ENCODE measurements at regions not wholly inside any gene's neighbourhood (a gene's known extent, or its start where the extent isn't known, plus 50 kb on each side); places are given as distances from the start of the nearest gene placed in this dataset.

- no TSS peak for BruUV-seq (replicated peaks)
- Mint-ChIP-seq H3K4me3 (ENCODE audit: unreplicated experiment) (no peak overlapping the region), H3K36me3 (ENCODE audit: insufficient read depth, unreplicated experiment) (no peaks in the 10 kb centered on the region), H3K9me3 (ENCODE audit: unreplicated experiment) (peaks cover 13% of the 10 kb centered on the region), H3K27ac (ENCODE audit: low read depth, unreplicated experiment) (no peak overlapping the region), H3K27me3 (ENCODE audit: insufficient read depth, unreplicated experiment) (no peaks in the 10 kb centered on the region), H3K4me1 (ENCODE audit: insufficient read depth, unreplicated experiment) (no peaks in the 10 kb centered on the region)
- no peak for DNase-seq (ENCODE audit: unreplicated experiment)
- TF ChIP-seq CTCF (IDR thresholded peaks at IDR 0.05; ENCODE audit: unreplicated experiment), result no peak
- intact Hi-C loops (cut with micrococcal nuclease), result no loop called here
- ChIA-PET CTCF (no interaction called here), POLR2A (no interaction called here)
Measured at GRCh38 chr14:44712024-44712815, 205.1 kb upstream of the FSCB start.

GRCh38 chr14:44701563-44702263 lies 194.6 kb upstream of the FSCB start:
- Mint-ChIP-seq H3K27ac (ENCODE audit: low read depth, unreplicated experiment) (no peak overlapping the region), H3K4me3 (ENCODE audit: unreplicated experiment) (no peak overlapping the region), H3K4me1 (ENCODE audit: insufficient read depth, unreplicated experiment) (peaks cover 6% of the 10 kb centered on the region), H3K27me3 (ENCODE audit: insufficient read depth, unreplicated experiment) (no peaks in the 10 kb centered on the region), H3K36me3 (ENCODE audit: insufficient read depth, unreplicated experiment) (no peaks in the 10 kb centered on the region), H3K9me3 (ENCODE audit: unreplicated experiment) (no peaks in the 10 kb centered on the region)
- BruUV-seq (replicated peaks), result no TSS peak
- intact Hi-C loops (cut with micrococcal nuclease), result no loop called here
- POLR2A ChIA-PET, result no interaction called here
- CTCF ChIA-PET, result interaction anchor here (0.7 kb wide), 1 partner anchor 83 kb away, joined by 3 read pairs; no protein-coding TSS in a partner anchor
- TF ChIP-seq CTCF (IDR thresholded peaks at IDR 0.05; ENCODE audit: unreplicated experiment), result no peak
- no peak for DNase-seq (ENCODE audit: unreplicated experiment)

- H3K4me1 Mint-ChIP-seq (ENCODE audit: insufficient read depth, unreplicated experiment), result peaks cover 6% of the 10 kb centered on the region
- no peak overlapping the region for H3K27ac Mint-ChIP-seq (ENCODE audit: low read depth, unreplicated experiment)
- no TSS peak for BruUV-seq (replicated peaks)
- no peaks in the 10 kb centered on the region for H3K9me3 Mint-ChIP-seq (ENCODE audit: unreplicated experiment)
- H3K4me3 Mint-ChIP-seq (ENCODE audit: unreplicated experiment), result no peak overlapping the region
- TF ChIP-seq CTCF (IDR thresholded peaks at IDR 0.05; ENCODE audit: unreplicated experiment), result no peak
- no peaks in the 10 kb centered on the region for H3K36me3 Mint-ChIP-seq (ENCODE audit: insufficient read depth, unreplicated experiment)
- ChIA-PET CTCF (no interaction called here), POLR2A (no interaction called here)
- H3K27me3 Mint-ChIP-seq (ENCODE audit: insufficient read depth, unreplicated experiment), result no peaks in the 10 kb centered on the region
- DNase-seq (ENCODE audit: unreplicated experiment), result no peak
- intact Hi-C loops (cut with micrococcal nuclease), result no loop called here
Measured at GRCh38 chr14:44700694-44701093, 193.6 kb upstream of the FSCB start.

- no peak for DNase-seq (ENCODE audit: unreplicated experiment)
- Mint-ChIP-seq H3K27me3 (ENCODE audit: insufficient read depth, unreplicated experiment) (no peaks in the 10 kb centered on the region), H3K4me3 (ENCODE audit: unreplicated experiment) (no peak overlapping the region), H3K27ac (ENCODE audit: low read depth, unreplicated experiment) (no peak overlapping the region), H3K9me3 (ENCODE audit: unreplicated experiment) (no peaks in the 10 kb centered on the region), H3K4me1 (ENCODE audit: insufficient read depth, unreplicated experiment) (peaks cover 6% of the 10 kb centered on the region), H3K36me3 (ENCODE audit: insufficient read depth, unreplicated experiment) (no peaks in the 10 kb centered on the region)
- intact Hi-C loops (cut with micrococcal nuclease), result no loop called here
- TF ChIP-seq CTCF (IDR thresholded peaks at IDR 0.05; ENCODE audit: unreplicated experiment), result no peak
- no TSS peak for BruUV-seq (replicated peaks)
- ChIA-PET CTCF (no interaction called here), POLR2A (no interaction called here)
Measured at GRCh38 chr14:44700184-44700583, 193.1 kb upstream of the FSCB start.
